PC-3 (cell line): ENCODE measurements at regions not wholly inside any gene's neighbourhood (a gene's known extent, or its start where the extent isn't known, plus 50 kb on each side); places are given as distances from the start of the nearest gene placed in this dataset.

ENCODE experiments used
- ATAC-seq: fragments of 200-7000 bp; cut with Tn5 transposase; 2 replicates; pipeline ENCODE4 v1.9.1; 2020; ENCODE audit warnings: mild to moderate bottlenecking, moderate library complexity
- BruUV-seq: library from RNA; stranded (reverse); fragments of 400-500 nt; replicated peaks from 2 replicates; lab custom pipeline; 2021; lab: Mats Ljungman, UMichigan
- CTCF ChIA-PET: fragments of 300-600 bp; sonication (Branson Sonifier 250); formaldehyde crosslinking; loops from one replicate; lab custom pipeline; 2022; ENCODE audit warnings: antibody characterized with exemption; lab: Charles Lee
- POLR2A ChIA-PET: fragments of 300-600 bp; sonication (Branson Sonifier 250); formaldehyde crosslinking; loops from one replicate; lab custom pipeline; 2022; ENCODE audit warnings: antibody characterized with exemption; ENCODE audit not compliant: unreplicated experiment; lab: Charles Lee
- DNase-seq: peaks from one replicate; pipeline ENCODE4 v3.0.0-alpha.2; 2015
- H2AFZ ChIP-seq: fragments of 300-600 bp; sonication (generic); 2 replicates; pipeline ENCODE4 v1.6.0; 2016; ENCODE audit warnings: antibody characterized with exemption, low read length
- H3F3A ChIP-seq: fragments of 300-600 bp; sonication (generic); one replicate; pipeline ENCODE4 v1.6.0; 2017; ENCODE audit warnings: antibody characterized with exemption, low read length, control low read depth, mild to moderate bottlenecking; ENCODE audit not compliant: unreplicated experiment
- H3K27ac ChIP-seq: fragments of 300-600 bp; sonication (generic); 2 replicates; pipeline ENCODE4 v1.5.1; 2016; ENCODE audit warnings: mild to moderate bottlenecking, low read length
- H3K27me3 ChIP-seq: fragments of 300-600 bp; sonication (generic); 2 replicates; pipeline ENCODE4 v1.6.1; 2016; ENCODE audit warnings: low read length, mixed read lengths
- H3K36me3 ChIP-seq: fragments of 300-600 bp; sonication (generic); 2 replicates; pipeline ENCODE4 v1.6.1; 2016; ENCODE audit warnings: low read depth, mixed run types, low read length, mixed read lengths
- H3K4me1 ChIP-seq: fragments of 300-600 bp; sonication (generic); 2 replicates; pipeline ENCODE4 v1.5.1; 2016; ENCODE audit warnings: low read length; ENCODE audit not compliant: insufficient read depth
- H3K4me2 ChIP-seq: fragments of 300-600 bp; sonication (generic); 2 replicates; pipeline ENCODE4 v1.6.0; 2016; ENCODE audit warnings: low read length
- H3K4me3 ChIP-seq: fragments of 300-600 bp; sonication (generic); 2 replicates; pipeline ENCODE4 v1.5.1; 2016; ENCODE audit warnings: mild to moderate bottlenecking, low read length, mixed read lengths
- H3K79me2 ChIP-seq: fragments of 300-600 bp; sonication (generic); 2 replicates; pipeline ENCODE4 v1.6.1; 2017; ENCODE audit warnings: low read length, mixed read lengths
- H3K9ac ChIP-seq: fragments of 300-600 bp; sonication (generic); 2 replicates; pipeline ENCODE4 v1.6.0; 2016; ENCODE audit warnings: mild to moderate bottlenecking, low read length
- H3K9me2 ChIP-seq: fragments of 300-600 bp; sonication (generic); replicated peaks from 2 replicates; pipeline ENCODE4 v1.6.1; 2016; ENCODE audit warnings: mixed run types, low read length, mixed read lengths
- H3K9me3 ChIP-seq: fragments of 300-600 bp; sonication (generic); 2 replicates; pipeline ENCODE4 v1.6.1; 2016; ENCODE audit warnings: low read length, mixed read lengths
- H4K20me1 ChIP-seq: fragments of 300-600 bp; sonication (generic); 2 replicates; pipeline ENCODE4 v1.6.1; 2016; ENCODE audit warnings: low read length, mixed read lengths
- EZH2 ChIP-seq: fragments of 300-600 bp; sonication (generic); IDR thresholded peaks from one replicate; pipeline ENCODE4 v1.6.1; 2017; ENCODE audit warnings: antibody characterized with exemption, mild to moderate bottlenecking, low read length; ENCODE audit not compliant: unreplicated experiment
- EZH2phosphoT487 ChIP-seq: fragments of 300-600 bp; sonication (generic); IDR thresholded peaks from 2 replicates; pipeline ENCODE4 v1.6.1; 2018; ENCODE audit warnings: mild to moderate bottlenecking, antibody characterized with exemption, low read length, borderline replicate concordance
- intact Hi-C: fragments of 100-400 bp; cut with micrococcal nuclease; formaldehyde crosslinking; loops from 2 replicates; pipeline ENCODE4 v1.9.0; 2023
- TF ChIP-seq, protein P1 (sequence below): fragments of 300-600 bp; sonication (generic); conservative IDR thresholded peaks from 2 replicates; pipeline ENCODE4 v1.5.1; 2017; ENCODE audit warnings: antibody characterized with exemption, low read depth, mild to moderate bottlenecking, low read length

DNA sequence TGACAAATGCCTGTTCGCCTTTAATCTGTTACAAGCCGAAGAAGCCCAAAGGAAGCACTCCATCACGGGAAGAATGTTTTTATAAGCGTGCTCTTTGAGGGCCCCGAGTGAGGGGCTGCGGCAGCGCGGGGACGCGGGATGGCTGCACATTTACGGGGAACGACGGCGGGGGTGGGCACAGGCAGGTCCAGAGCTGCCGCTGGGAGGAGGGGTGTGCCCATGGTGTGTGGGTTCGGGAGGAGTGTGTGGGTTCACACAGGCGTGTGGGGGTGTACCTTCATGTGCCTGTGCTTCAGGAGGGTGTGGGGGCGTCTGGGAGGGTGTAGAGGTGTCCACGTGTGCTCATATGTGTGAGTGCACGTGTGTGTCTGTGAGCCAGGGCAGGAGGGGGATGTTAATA, 155.9 kb upstream of the ZC3H12A start:
- Histone ChIP-seq H3F3A (no peaks in the 10 kb centered on the region), H3K9me2 (no peaks in the 10 kb centered on the region), H3K36me3 (no peaks in the 10 kb centered on the region), H3K4me2 (no peak overlapping the region), H4K20me1 (no peaks in the 10 kb centered on the region), H2AFZ (no peak overlapping the region), H3K27me3 (peaks cover 80% of the 10 kb centered on the region), H3K9ac (no peak overlapping the region), H3K79me2 (no peaks in the 10 kb centered on the region), H3K4me3 (no peak overlapping the region), H3K27ac (no peak overlapping the region), H3K9me3 (no peaks in the 10 kb centered on the region), H3K4me1 (no peaks in the 10 kb centered on the region)
- CTCF ChIA-PET = no interaction called here
- POLR2A ChIA-PET = no interaction called here
- ATAC-seq (no peak), DNase-seq (no peak)
- intact Hi-C loops = no loop called here
- no TSS peak for BruUV-seq
- TF ChIP-seq, protein P1, sequence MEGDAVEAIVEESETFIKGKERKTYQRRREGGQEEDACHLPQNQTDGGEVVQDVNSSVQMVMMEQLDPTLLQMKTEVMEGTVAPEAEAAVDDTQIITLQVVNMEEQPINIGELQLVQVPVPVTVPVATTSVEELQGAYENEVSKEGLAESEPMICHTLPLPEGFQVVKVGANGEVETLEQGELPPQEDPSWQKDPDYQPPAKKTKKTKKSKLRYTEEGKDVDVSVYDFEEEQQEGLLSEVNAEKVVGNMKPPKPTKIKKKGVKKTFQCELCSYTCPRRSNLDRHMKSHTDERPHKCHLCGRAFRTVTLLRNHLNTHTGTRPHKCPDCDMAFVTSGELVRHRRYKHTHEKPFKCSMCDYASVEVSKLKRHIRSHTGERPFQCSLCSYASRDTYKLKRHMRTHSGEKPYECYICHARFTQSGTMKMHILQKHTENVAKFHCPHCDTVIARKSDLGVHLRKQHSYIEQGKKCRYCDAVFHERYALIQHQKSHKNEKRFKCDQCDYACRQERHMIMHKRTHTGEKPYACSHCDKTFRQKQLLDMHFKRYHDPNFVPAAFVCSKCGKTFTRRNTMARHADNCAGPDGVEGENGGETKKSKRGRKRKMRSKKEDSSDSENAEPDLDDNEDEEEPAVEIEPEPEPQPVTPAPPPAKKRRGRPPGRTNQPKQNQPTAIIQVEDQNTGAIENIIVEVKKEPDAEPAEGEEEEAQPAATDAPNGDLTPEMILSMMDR = no peak
- no peak for TF ChIP-seq EZH2
- TF ChIP-seq EZH2phosphoT487 = no peak

DNA sequence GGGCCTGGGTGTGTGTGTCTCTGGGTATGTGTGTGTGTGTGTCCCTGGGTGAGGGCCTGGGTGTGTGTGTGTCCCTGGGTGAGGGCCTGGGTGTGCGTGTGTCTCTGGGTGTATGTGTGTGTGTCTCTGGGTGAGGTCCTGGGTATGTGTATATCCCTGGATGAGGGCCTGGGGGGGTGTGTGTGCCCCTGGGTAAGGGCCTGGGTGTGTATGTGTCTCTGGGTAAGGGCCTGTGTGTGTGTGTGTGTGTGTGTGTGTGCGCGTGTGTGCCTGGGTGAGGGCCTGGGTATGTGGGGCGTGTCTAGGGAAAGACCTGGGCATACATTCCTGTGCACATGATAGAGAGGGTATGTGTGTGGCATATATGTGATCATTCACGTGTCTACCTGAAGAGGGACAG, 155.1 kb upstream of the ZC3H12A start:
- Histone ChIP-seq H3K27me3 (peaks cover 75% of the 10 kb centered on the region), H3K4me1 (no peaks in the 10 kb centered on the region), H3K9me2 (no peaks in the 10 kb centered on the region), H4K20me1 (no peaks in the 10 kb centered on the region), H3K9ac (no peak overlapping the region), H3K9me3 (no peaks in the 10 kb centered on the region), H3K4me2 (no peak overlapping the region), H3F3A (no peaks in the 10 kb centered on the region), H3K27ac (no peak overlapping the region), H2AFZ (no peak overlapping the region), H3K4me3 (no peak overlapping the region), H3K36me3 (no peaks in the 10 kb centered on the region), H3K79me2 (no peaks in the 10 kb centered on the region)
- DNase-seq (no peak), ATAC-seq (no peak)
- CTCF ChIA-PET = no interaction called here
- BruUV-seq = no TSS peak
- POLR2A ChIA-PET = no interaction called here
- intact Hi-C loops = no loop called here
- TF ChIP-seq, protein P1 = no peak
- TF ChIP-seq EZH2phosphoT487 (no peak), EZH2 (no peak)

DNA sequence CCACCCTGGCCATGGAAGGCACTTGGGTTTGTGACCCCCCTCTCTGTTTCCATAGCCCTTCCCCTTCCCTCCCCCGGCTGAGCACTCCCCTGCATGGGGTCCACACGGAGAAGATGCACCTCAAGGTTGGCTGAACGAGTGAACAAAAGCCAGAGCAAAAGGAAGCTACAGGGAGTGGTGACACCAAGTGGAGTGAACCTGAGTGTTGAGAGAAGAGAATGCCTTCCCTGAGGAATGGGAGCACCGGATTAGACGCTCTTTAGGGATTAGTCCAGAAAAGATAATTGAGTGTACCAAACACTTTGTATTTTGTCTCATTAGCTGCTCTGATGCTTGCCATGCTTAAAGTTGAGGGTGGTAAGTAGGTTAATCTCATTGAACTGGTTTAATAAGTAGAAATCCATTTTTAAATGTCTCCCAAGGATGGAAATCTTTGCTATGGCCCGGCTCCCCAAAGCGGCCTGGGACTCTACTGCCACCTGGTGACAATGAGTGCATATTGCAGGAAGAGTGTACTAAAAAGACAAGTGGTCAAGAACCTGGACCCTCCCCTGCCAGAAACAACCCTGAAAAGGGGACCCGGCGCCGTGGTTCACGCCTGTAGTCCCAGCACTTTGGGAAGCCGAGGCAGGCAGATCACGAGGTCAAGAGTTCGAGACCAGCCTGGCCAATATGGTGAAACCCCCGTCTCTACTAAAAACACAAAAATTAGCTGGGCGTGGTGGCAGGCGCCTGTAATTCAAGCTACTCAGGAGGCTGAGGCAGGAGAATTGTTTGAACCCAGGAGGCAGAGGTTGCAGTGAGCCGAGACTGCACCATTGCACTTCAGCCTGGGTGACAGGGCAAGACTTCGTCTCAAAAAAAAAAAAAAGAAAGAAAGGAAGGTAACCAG, 150.6 kb upstream of the ZC3H12A start:
- H3K27ac ChIP-seq = no peak overlapping the region
- TF ChIP-seq EZH2phosphoT487 (no peak), EZH2 (no peak)
- TF ChIP-seq, protein P1 = peak; percentile 82
- no peaks in the 10 kb centered on the region for H3K4me1 ChIP-seq
- H3F3A ChIP-seq = no peaks in the 10 kb centered on the region
- no peak overlapping the region for H3K4me2 ChIP-seq
- no peak overlapping the region for H2AFZ ChIP-seq
- no peaks in the 10 kb centered on the region for H3K79me2 ChIP-seq
- no TSS peak for BruUV-seq
- peak; percentile 40; the same call in 1 of the 2 replicates for ATAC-seq
- no peaks in the 10 kb centered on the region for H4K20me1 ChIP-seq
- CTCF ChIA-PET = no interaction called here
- H3K9me3 ChIP-seq = no peaks in the 10 kb centered on the region
- no peak overlapping the region for H3K9ac ChIP-seq
- DNase-seq = peak; percentile 67
- intact Hi-C loops = loop anchor here (2.0 to 5.0 kb wide), 2 partner anchors 747 to 806 kb away; no protein-coding TSS in a partner anchor
- no peaks in the 10 kb centered on the region for H3K36me3 ChIP-seq
- no peaks in the 10 kb centered on the region for H3K9me2 ChIP-seq
- POLR2A ChIA-PET = no interaction called here
- H3K27me3 ChIP-seq = peaks cover 52% of the 10 kb centered on the region
- no peak overlapping the region for H3K4me3 ChIP-seq
